ENCODE measurements at regions not wholly inside any gene's neighbourhood (a gene's known extent, or its start where the extent isn't known, plus 50 kb on each side); places are given as distances from the start of the nearest gene placed in this dataset.

- no peak overlapping the region for H3K18ac ChIP-seq (ENCODE audit: low read depth in 1 of 2, low read length in 2 of 2)
- no peak overlapping the region for H2BK120ac ChIP-seq (ENCODE audit: low read depth, low read length)
- H4K8ac ChIP-seq (ENCODE audit: low read length) = no peak overlapping the region
- H3K4me3 ChIP-seq (ENCODE audit: insufficient read depth in 1 of 2, low read depth in 1 of 2, low read length in 2 of 2) = no peak overlapping the region
- no peak for DNase-seq
- H3K23ac ChIP-seq (ENCODE audit: low read length in 2 of 2) = no peak overlapping the region
- peak overlapping the region; percentile 43 for H4K91ac ChIP-seq (ENCODE audit: low read length)
- H2BK5ac ChIP-seq (ENCODE audit: low read depth, low read length, poor library complexity, severe bottlenecking) = no peak overlapping the region
- H3K36me3 ChIP-seq (ENCODE audit: control insufficient read depth in 1 of 2, insufficient read depth in 2 of 2, low read depth in 1 of 2, low read length in 2 of 2) = no peaks in the 10 kb centered on the region
- no peak overlapping the region for H2BK15ac ChIP-seq (ENCODE audit: low read depth, poor library complexity, severe bottlenecking)
- no peak overlapping the region for H3K4ac ChIP-seq (ENCODE audit: low read depth in 1 of 2, low read length in 2 of 2)
- no peaks in the 10 kb centered on the region for H3K4me1 ChIP-seq (ENCODE audit: control insufficient read depth, insufficient read depth, low read depth, low read length)
- H3K14ac ChIP-seq (ENCODE audit: low read length in 2 of 2) = no peak overlapping the region
- H3K9me3 ChIP-seq (ENCODE audit: control insufficient read depth, low read length) = peaks cover 2% of the 10 kb centered on the region
- 93% methylated on average over 28 of the region's 28 CpGs for WGBS
- peaks cover 0 to 58% of the 10 kb centered on the region in 2 experiments for H3K27me3 ChIP-seq (ENCODE audit: control insufficient read depth in 1 of 2, insufficient read depth in 1 of 2, low read length in 2 of 2)
- no peak overlapping the region for H2AK5ac ChIP-seq (ENCODE audit: low read length, severe bottlenecking)
- H3K79me1 ChIP-seq (replicated peaks; ENCODE audit: low read length, poor library complexity, severe bottlenecking) = no peaks in the 10 kb centered on the region
- no peak overlapping the region for H3K9ac ChIP-seq (ENCODE audit: low read length)
- no peak overlapping the region for H2AFZ ChIP-seq (ENCODE audit: low read depth, low read length)
- no peak overlapping the region for H3K4me2 ChIP-seq (ENCODE audit: low read length, poor library complexity, severe bottlenecking)
- H2BK12ac ChIP-seq (ENCODE audit: low read length in 2 of 2) = no peak overlapping the region
- no peak overlapping the region for H3K27ac ChIP-seq (ENCODE audit: low read length, poor library complexity, severe bottlenecking)
These were observed 121.9 kb downstream of the FOXL1 start for GRCh38 chr16:86700046-86700945.

GRCh38 chr16:86701286-86701975, 123.1 kb downstream of the FOXL1 start:
- Histone ChIP-seq H2BK15ac (ENCODE audit: low read depth, poor library complexity, severe bottlenecking) (no peak overlapping the region), H3K4me1 (ENCODE audit: control insufficient read depth, insufficient read depth, low read depth, low read length) (no peaks in the 10 kb centered on the region), H4K8ac (ENCODE audit: low read length) (no peak overlapping the region), H2BK5ac (ENCODE audit: low read depth, low read length, poor library complexity, severe bottlenecking) (no peak overlapping the region), H3K9ac (ENCODE audit: low read length) (no peak overlapping the region), H3K36me3 (ENCODE audit: control insufficient read depth in 1 of 2, insufficient read depth in 2 of 2, low read depth in 1 of 2, low read length in 2 of 2) (no peaks in the 10 kb centered on the region), H3K4ac (ENCODE audit: low read depth in 1 of 2, low read length in 2 of 2) (no peak overlapping the region), H2AK5ac (ENCODE audit: low read length, severe bottlenecking) (no peak overlapping the region), H3K27ac (ENCODE audit: low read length, poor library complexity, severe bottlenecking) (no peak overlapping the region), H3K4me2 (ENCODE audit: low read length, poor library complexity, severe bottlenecking) (no peak overlapping the region), H3K9me3 (ENCODE audit: control insufficient read depth, low read length) (peaks cover 2% of the 10 kb centered on the region), H2BK120ac (ENCODE audit: low read depth, low read length) (no peak overlapping the region), H3K14ac (ENCODE audit: low read length in 2 of 2) (no peak overlapping the region), H2BK12ac (ENCODE audit: low read length in 2 of 2) (no peak overlapping the region), H3K79me1 (replicated peaks; ENCODE audit: low read length, poor library complexity, severe bottlenecking) (no peaks in the 10 kb centered on the region), H2AFZ (ENCODE audit: low read depth, low read length) (no peak overlapping the region), H3K4me3 (ENCODE audit: insufficient read depth in 1 of 2, low read depth in 1 of 2, low read length in 2 of 2) (no peak overlapping the region), H3K18ac (ENCODE audit: low read depth in 1 of 2, low read length in 2 of 2) (no peak overlapping the region), H3K23ac (ENCODE audit: low read length in 2 of 2) (no peak overlapping the region), H3K27me3 (ENCODE audit: control insufficient read depth in 1 of 2, insufficient read depth in 1 of 2, low read length in 2 of 2) (peaks cover 0 to 58% of the 10 kb centered on the region in 2 experiments), H4K91ac (ENCODE audit: low read length) (no peak overlapping the region)
- 95% methylated on average over 30 of the region's 30 CpGs for WGBS
- no peak for DNase-seq

- H3K9ac ChIP-seq (ENCODE audit: low read length) = no peak overlapping the region
- H3K4me3 ChIP-seq (ENCODE audit: insufficient read depth in 1 of 2, low read depth in 1 of 2, low read length in 2 of 2) = no peak overlapping the region
- no peak overlapping the region for H4K8ac ChIP-seq (ENCODE audit: low read length)
- no peak overlapping the region for H3K4ac ChIP-seq (ENCODE audit: low read depth in 1 of 2, low read length in 2 of 2)
- no peak overlapping the region for H2AK5ac ChIP-seq (ENCODE audit: low read length, severe bottlenecking)
- H3K14ac ChIP-seq (ENCODE audit: low read length in 2 of 2) = no peak overlapping the region
- H3K27ac ChIP-seq (ENCODE audit: low read length, poor library complexity, severe bottlenecking) = no peak overlapping the region
- H2BK5ac ChIP-seq (ENCODE audit: low read depth, low read length, poor library complexity, severe bottlenecking) = no peak overlapping the region
- no peak for DNase-seq
- H3K23ac ChIP-seq (ENCODE audit: low read length in 2 of 2) = no peak overlapping the region
- no peak overlapping the region for H2BK15ac ChIP-seq (ENCODE audit: low read depth, poor library complexity, severe bottlenecking)
- H3K27me3 ChIP-seq (ENCODE audit: control insufficient read depth in 1 of 2, insufficient read depth in 1 of 2, low read length in 2 of 2) = peaks cover 0 to 60% of the 10 kb centered on the region in 2 experiments
- no peaks in the 10 kb centered on the region for H3K4me1 ChIP-seq (ENCODE audit: control insufficient read depth, insufficient read depth, low read depth, low read length)
- H3K18ac ChIP-seq (ENCODE audit: low read depth in 1 of 2, low read length in 2 of 2) = no peak overlapping the region
- H4K91ac ChIP-seq (ENCODE audit: low read length) = no peak overlapping the region
- peaks cover 2% of the 10 kb centered on the region for H3K9me3 ChIP-seq (ENCODE audit: control insufficient read depth, low read length)
- no peak overlapping the region for H2BK12ac ChIP-seq (ENCODE audit: low read length in 2 of 2)
- no peak overlapping the region for H2BK120ac ChIP-seq (ENCODE audit: low read depth, low read length)
- no peaks in the 10 kb centered on the region for H3K79me1 ChIP-seq (replicated peaks; ENCODE audit: low read length, poor library complexity, severe bottlenecking)
- no peak overlapping the region for H2AFZ ChIP-seq (ENCODE audit: low read depth, low read length)
- H3K36me3 ChIP-seq (ENCODE audit: control insufficient read depth in 1 of 2, insufficient read depth in 2 of 2, low read depth in 1 of 2, low read length in 2 of 2) = no peaks in the 10 kb centered on the region
- 82% methylated on average over 6 of the region's 6 CpGs for WGBS
- H3K4me2 ChIP-seq (ENCODE audit: low read length, poor library complexity, severe bottlenecking) = no peak overlapping the region
These were observed 124.7 kb downstream of the FOXL1 start for GRCh38 chr16:86702824-86703588.

- 85% methylated on average over 8 of the region's 8 CpGs for WGBS
- Histone ChIP-seq H4K8ac (ENCODE audit: low read length) (no peak overlapping the region), H3K23ac (ENCODE audit: low read length in 2 of 2) (no peak overlapping the region), H2AK5ac (ENCODE audit: low read length, severe bottlenecking) (no peak overlapping the region), H3K27ac (ENCODE audit: low read length, poor library complexity, severe bottlenecking) (no peak overlapping the region), H3K14ac (ENCODE audit: low read length in 2 of 2) (no peak overlapping the region), H3K4ac (ENCODE audit: low read depth in 1 of 2, low read length in 2 of 2) (no peak overlapping the region), H2BK120ac (ENCODE audit: low read depth, low read length) (no peak overlapping the region), H3K36me3 (ENCODE audit: control insufficient read depth in 1 of 2, insufficient read depth in 2 of 2, low read depth in 1 of 2, low read length in 2 of 2) (no peaks in the 10 kb centered on the region), H2BK12ac (ENCODE audit: low read length in 2 of 2) (no peak overlapping the region), H2AFZ (ENCODE audit: low read depth, low read length) (no peak overlapping the region), H3K79me1 (replicated peaks; ENCODE audit: low read length, poor library complexity, severe bottlenecking) (no peaks in the 10 kb centered on the region), H3K9me3 (ENCODE audit: control insufficient read depth, low read length) (peaks cover 13% of the 10 kb centered on the region), H3K9ac (ENCODE audit: low read length) (no peak overlapping the region), H4K91ac (ENCODE audit: low read length) (no peak overlapping the region), H3K27me3 (ENCODE audit: control insufficient read depth in 1 of 2, insufficient read depth in 1 of 2, low read length in 2 of 2) (peaks cover 0 to 67% of the 10 kb centered on the region in 2 experiments), H2BK15ac (ENCODE audit: low read depth, poor library complexity, severe bottlenecking) (no peak overlapping the region), H3K4me3 (ENCODE audit: insufficient read depth in 1 of 2, low read depth in 1 of 2, low read length in 2 of 2) (no peak overlapping the region), H3K18ac (ENCODE audit: low read depth in 1 of 2, low read length in 2 of 2) (no peak overlapping the region), H2BK5ac (ENCODE audit: low read depth, low read length, poor library complexity, severe bottlenecking) (no peak overlapping the region), H3K4me1 (ENCODE audit: control insufficient read depth, insufficient read depth, low read depth, low read length) (no peaks in the 10 kb centered on the region), H3K4me2 (ENCODE audit: low read length, poor library complexity, severe bottlenecking) (no peak overlapping the region)
- no peak for DNase-seq
These were observed 126.2 kb downstream of the FOXL1 start for GRCh38 chr16:86704516-86704915.

Data from mesenchymal stem cell (in vitro differentiated cells and primary cell).